GM19455 (cell line): ENCODE measurements at regions not wholly inside any gene's neighbourhood (a gene's known extent, or its start where the extent isn't known, plus 50 kb on each side); places are given as distances from the start of the nearest gene placed in this dataset.
"Not testable (repeated sequence)": the region's sequence is repeated elsewhere in the genome, so short reads cannot be mapped to it uniquely, and the experiment has no call there.

Experiments
- ATAC-seq: cut with Tn5 transposase; IDR thresholded peaks from one replicate; pipeline ENCODE4 v1.9.1; 2021; ENCODE audit not compliant: unreplicated experiment

DNA sequence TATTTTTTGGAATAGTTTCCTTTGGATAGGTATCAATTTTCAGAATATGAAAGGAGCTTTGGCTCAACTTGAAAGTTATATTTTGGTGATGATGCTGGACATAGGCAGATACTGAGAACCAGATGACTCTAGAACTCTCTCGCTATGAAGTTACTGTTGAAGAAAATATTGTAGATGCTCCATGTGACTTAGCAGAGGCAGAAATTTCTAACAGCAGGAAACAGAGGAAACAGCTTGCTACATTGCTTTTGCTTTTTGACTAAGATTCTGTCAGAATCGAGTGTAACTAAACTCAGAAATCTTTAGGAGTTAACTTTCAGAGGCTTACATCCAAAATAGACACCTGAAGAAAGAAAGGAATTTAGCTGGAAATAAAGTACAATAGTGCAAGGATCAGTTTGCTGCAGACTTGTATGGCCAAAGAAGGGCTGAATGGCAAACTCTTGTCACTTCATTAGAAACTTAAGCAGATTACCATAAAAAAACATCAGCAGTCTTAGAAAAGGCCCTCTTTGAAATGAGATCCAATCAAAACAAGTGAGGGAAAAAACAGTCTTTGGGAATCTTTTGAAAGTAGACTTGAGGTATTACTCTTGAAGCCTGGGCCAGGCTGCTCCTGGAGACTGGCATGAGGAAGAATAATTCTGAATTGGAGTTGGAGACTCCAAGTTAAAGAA is 911.8 kb downstream of the FSCB start:
- ATAC-seq, result no peak

DNA sequence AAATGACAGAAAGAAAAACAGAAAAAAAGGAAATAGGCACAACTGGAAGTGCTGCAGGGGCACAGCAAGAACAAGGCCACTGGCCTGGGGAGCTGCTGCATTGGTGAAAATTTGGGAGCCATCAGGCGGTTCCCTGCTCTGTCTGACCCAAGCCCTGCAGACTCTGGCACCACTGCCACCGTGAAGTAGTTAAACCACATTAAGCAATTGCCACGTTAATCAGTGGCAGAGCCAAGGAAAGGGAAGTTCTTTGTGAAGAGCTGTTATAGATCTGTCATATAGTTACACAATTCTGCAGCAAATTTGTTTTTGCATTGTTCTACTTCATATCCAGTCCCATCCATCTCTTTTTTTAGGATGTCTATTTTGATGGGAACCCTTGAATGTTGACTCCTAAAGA is 915.3 kb downstream of the FSCB start:
- ATAC-seq, result no peak

GRCh38 chr14:43587183-43587582 is 919.9 kb downstream of the FSCB start:
- ATAC-seq, result no peak

DNA sequence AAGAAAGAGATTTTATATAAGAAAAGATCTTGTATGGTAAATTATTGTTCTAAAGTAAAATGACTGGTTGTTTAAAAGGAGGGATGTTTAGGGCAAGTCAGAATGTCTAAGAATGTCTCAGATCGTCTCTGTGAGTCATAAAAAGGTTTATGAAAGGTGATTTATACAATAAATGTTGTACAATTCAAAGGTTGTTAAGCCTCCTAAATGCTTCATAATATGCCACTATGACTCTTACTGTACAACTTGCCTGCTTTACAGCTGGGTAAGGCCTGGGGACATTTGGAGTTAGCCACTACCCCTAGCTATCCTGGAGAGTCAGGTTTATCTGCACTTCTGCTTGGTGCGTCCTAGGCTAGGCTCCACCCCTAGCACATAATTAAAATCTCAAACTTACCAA is 927.4 kb downstream of the FSCB start:
- ATAC-seq, result no peak

GRCh38 chr14:43568022-43568421 is 939.1 kb downstream of the FSCB start:
- ATAC-seq, result no peak

DNA sequence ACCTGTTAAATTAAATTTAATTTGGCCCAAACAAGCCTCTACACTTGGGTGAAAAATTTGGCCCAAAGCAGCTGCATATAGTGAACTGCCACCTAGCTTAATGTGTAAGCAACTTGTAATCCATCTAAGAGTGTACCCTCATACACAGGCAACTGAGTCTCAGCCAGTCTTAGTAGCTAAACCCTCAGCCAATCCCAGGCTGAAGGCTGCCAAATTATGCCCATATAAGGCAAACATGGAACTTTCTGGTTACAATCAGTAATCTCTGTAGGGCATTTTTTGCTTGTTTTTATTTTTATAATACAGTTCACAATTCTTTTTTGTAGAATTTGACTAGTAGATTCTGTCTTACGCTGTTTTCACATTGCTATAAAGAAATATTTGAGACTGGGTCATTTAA is 958.7 kb downstream of the FSCB start:
- ATAC-seq, result no peak

DNA sequence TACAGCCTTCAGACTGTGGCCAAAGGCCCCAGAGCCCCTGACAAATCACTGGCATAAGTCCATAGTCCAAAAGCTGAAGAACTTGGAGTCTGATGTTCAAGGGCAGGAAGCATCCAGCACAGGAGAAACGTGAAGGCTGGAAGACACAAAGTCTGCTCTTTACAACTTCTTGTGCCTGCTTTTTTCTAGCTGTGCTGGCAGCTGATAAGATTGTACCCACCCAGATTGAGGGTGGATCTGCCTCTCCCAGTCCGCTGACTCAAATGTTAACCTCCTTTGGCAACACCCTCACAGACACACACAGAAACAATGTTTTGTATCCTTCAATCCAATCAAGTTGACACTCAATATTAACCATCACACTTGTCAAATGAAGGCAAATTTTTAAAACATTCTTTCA is 959.5 kb downstream of the FSCB start:
- not testable (repeated sequence) for ATAC-seq

GRCh38 chr14:43541356-43541755 is 965.7 kb downstream of the FSCB start:
- ATAC-seq, result no peak

- ATAC-seq, result no peak
These were observed 966.1 kb downstream of the FSCB start for GRCh38 chr14:43540948-43541347.

DNA sequence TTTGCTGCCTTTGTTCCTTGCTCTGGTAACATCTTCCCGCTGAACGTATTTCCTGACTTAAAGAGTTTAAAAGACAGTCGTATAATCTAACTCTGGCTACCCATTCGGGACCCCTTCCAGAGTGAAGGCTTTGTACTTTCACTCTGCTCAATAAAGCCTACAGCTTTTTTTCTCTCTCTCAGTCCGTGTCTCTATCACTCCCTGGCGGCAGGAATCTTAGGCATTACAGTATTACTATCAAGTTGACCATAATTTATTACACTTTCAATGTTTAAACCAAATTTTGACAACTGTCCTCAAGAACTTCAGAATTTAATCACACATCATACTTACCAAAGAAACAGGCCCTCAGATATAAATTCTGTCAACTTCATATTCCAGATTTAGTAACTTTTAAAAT is 967.9 kb downstream of the FSCB start:
- no peak for ATAC-seq

DNA sequence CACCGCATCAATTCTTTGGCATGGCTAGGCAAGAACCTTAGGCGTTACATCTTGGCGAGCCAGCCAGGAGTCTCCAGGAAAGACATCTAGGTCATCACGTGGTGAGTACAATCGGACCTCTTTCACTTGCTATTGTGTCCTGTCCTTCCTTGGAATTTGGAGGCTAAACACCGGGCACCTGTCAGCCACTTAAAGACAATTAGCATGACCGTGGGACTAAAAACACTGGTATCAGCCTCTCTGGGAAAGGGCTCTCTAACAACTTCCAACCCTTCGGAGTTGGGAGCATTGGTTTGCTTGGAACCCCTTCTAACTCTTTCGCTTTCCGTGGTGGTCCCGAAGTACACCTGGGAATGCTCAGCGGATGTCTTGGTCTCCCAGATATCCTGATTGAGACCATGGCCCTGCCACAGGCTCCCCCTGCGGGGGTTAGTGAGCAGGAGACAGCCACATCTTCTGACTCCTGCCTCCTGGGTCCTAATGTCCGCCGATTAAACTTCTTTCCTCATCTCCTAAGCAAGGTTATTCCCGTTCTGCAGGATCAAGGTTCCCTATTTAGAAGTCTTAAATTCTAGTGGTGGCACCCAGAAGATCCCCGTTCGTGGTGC is 971.7 kb downstream of the FSCB start:
- ATAC-seq, result no peak

DNA sequence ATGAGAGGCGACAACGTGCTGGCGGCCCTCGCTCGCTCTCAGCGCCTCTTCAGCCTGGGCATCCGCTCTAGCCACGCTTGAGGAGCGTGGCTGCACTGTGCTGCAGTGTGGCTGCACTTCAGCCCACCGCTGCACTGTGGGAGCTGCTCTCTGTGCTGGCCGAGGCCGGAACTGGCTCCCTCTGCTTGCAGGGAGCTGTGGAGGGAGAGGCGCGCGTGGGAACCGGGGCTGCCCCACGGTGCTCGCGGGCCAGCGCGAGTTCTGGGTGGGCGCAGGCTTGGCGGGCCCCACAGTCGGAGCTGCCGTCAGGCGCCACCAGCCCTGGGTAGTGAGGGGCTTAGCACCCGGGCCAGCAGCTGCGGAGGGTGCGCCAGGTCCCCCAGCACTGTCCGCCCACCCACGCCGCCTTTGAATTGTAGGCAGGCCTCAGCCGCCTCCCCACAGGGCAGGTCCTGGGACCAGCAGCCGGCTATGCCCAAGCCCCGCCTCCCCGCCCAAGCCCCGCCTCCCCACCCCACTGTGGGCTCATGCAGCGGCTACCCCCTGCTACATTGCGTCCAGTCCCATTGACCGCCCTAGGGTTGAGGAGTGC is 974.2 kb downstream of the FSCB start:
- ATAC-seq, result no peak

DNA sequence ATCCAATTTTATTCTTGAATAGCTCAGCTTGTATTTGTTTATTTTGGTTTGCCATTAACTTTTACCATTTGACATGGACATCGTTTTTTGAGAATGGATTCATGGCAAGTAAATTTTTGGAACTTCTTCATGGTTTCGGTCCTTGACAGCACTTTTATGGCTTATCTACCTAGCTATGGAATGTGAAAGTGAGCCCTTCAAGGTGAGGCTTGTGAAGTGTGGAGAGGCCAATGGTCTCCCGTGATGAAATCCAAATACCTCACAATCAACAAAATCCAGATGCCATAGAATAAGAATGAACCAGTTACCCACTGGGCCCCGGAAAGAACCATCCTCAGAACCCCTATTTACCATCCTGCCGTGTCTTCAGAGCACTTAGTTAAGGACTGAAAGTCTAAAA is 978.8 kb downstream of the FSCB start:
- no peak for ATAC-seq

GRCh38 chr14:43525658-43526057 is 981.4 kb downstream of the FSCB start:
- ATAC-seq, result no peak

DNA sequence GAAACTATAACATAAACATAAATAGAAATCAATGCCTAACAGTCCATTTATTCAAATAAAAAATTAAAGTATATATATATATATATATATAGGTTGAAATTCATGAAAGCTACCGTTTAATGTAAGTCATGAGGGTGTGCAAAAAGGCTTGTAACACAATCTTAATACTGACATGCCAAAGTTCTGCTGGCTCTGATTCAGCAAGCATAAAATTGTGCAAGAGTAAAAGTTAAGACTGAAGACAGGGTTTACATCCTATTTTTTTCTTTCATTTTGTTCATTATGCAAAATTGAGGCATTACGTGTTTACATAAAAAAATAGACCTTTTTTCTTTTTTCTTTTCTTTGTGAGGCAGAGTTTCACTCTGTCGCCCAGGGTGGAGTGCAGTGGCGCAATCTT is 984.2 kb downstream of the FSCB start:
- no peak for ATAC-seq

- no peak for ATAC-seq
These were observed 984.9 kb downstream of the FSCB start for GRCh38 chr14:43522191-43522590.

DNA sequence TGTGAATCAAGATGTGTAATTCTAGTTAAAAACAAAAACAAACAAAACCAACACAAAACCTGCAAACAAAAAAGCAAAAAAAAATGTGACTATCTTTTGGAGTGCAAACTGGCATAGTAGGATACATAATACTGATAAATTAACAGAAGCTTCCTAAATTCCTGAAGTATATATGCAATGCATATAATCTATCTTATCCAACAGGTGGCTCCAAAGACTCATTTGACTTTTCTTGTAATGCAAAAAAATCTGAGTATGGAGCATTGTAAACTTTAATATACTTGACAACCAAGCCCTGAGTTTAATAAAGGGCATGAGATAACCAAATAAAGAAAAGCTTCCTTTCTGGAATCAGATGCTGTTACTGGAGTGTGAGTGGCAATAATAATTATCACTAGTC is 1003.6 kb downstream of the FSCB start:
- ATAC-seq, result no peak

- not testable (repeated sequence) for ATAC-seq
These were observed 1014.7 kb downstream of the FSCB start for GRCh38 chr14:43492359-43492758.

DNA sequence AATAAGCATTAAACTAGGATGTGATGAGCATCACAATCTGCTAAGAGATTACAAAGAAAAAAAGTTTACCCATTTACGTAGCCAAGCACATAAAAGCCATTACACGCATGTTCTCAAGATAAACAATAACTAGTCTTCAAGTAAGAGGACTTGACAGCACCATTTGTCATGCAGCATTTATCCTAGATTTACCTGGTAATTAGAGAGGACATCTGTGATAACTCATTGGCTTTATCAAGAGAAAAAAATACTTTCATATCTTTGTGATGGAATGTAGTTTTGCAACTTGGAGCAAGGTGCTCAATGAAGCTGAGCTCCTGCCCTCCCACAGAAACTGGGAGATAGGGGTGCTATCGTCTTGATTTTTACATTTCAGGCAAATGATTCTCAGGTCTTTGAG is 1023.7 kb downstream of the FSCB start:
- no peak for ATAC-seq

GRCh38 chr14:43481864-43482263 is 1025.2 kb downstream of the FSCB start:
- no peak for ATAC-seq

DNA sequence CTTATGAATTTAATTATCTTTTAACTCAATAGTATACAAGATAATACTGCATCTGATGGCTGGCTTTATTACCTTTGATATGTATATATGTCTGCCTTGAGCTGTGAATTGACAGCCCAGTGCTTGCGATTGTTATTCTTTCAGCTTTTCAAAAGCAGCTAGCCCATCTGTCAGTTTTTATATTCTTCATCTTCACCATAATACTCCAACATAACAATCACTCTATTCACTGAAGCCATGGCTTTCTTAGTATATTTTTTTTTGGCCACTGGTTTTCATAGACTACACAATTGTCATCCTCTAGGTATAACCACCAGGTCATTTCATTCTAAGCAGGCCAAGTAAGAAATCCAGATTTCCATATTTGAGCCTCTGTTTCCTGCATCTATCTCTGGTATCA is 1026.1 kb downstream of the FSCB start:
- no peak for ATAC-seq

DNA sequence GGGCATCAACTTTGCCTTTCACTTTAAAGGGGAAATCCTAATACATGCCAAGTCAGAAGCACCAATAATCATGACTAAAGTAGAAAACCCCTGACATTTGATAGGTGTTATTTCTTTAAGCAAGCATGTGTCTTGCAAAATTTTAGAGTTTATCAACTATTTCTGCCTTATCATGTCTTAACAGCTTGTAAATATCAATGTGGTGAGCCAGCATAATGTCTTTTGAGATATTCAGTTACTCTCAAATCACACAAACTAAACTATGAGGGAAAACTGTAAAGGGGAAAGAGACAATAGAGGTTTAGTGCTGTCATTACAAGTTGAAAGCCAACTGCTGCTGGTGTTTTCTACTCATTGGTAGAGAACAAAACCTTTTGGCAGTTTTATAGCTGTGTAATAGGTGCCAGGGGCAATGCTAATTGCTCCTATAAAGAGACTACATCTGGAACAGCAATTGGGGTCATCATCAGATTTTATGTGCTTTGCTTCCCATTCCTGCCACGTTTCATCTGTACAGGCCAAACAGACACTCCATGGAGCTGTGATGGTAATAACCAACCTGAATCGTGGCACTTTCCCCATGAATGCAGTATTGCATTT is 1027.4 kb downstream of the FSCB start:
- ATAC-seq, result no peak
